ENCODE measurements at regions not wholly inside any gene's neighbourhood (a gene's known extent, or its start where the extent isn't known, plus 50 kb on each side); places are given as distances from the start of the nearest gene placed in this dataset.

GRCh38 chr5:176716320-176716719, 69.0 kb downstream of the TSPAN17 start:
- in situ Hi-C loops (cut with HindIII; ENCODE audit: low pct_unique_long_range_greater_than_20kb, low sequenced_read_pairs) = no loop called here
- BruUV-seq (replicated peaks) = no TSS peak
- Histone ChIP-seq H3K36me3 (ENCODE audit: control insufficient read depth, insufficient read depth, low read length) (no peaks in the 10 kb centered on the region), H3K4me3 (ENCODE audit: low read depth in 2 of 2, low read length in 2 of 2) (no peak overlapping the region), H3K27ac (ENCODE audit: low read length) (no peak overlapping the region), H3K27me3 (ENCODE audit: control insufficient read depth, insufficient read depth, low read length) (peaks cover 4% of the 10 kb centered on the region; the same call in 1 of the 2 replicates), H3K9me3 (ENCODE audit: control insufficient read depth, insufficient read depth, low read depth, low read length) (no peaks in the 10 kb centered on the region), H3K4me1 (ENCODE audit: control insufficient read depth, insufficient read depth, low read length) (no peaks in the 10 kb centered on the region)
- CTCF ChIA-PET = no interaction called here
- intact Hi-C loops (cut with micrococcal nuclease; ENCODE audit: unreplicated experiment) = no loop called here
- no peak for DNase-seq (ENCODE audit: low read depth, low spot score)
- TF ChIP-seq TCF7L2 (IDR thresholded peaks at IDR 0.05; ENCODE audit: low read depth, low read length) = no peak
- POLR2A ChIA-PET = no interaction called here
- ATAC-seq = no peak

GRCh38 chr5:176719113-176719739, 71.9 kb downstream of the TSPAN17 start:
- Histone ChIP-seq H3K27ac (ENCODE audit: low read length) (no peak overlapping the region), H3K36me3 (ENCODE audit: control insufficient read depth, insufficient read depth, low read length) (no peaks in the 10 kb centered on the region), H3K4me3 (ENCODE audit: low read depth in 2 of 2, low read length in 2 of 2) (no peak overlapping the region), H3K27me3 (ENCODE audit: control insufficient read depth, insufficient read depth, low read length) (peaks cover 4% of the 10 kb centered on the region; the same call in 1 of the 2 replicates), H3K9me3 (ENCODE audit: control insufficient read depth, insufficient read depth, low read depth, low read length) (no peaks in the 10 kb centered on the region), H3K4me1 (ENCODE audit: control insufficient read depth, insufficient read depth, low read length) (no peaks in the 10 kb centered on the region)
- ATAC-seq (no peak), DNase-seq (ENCODE audit: low read depth, low spot score) (no peak)
- no TSS peak for BruUV-seq (replicated peaks)
- in situ Hi-C loops (cut with HindIII; ENCODE audit: low pct_unique_long_range_greater_than_20kb, low sequenced_read_pairs) = no loop called here
- CTCF ChIA-PET = no interaction called here
- TF ChIP-seq POLR2AphosphoS5 (IDR thresholded peaks at IDR 0.05; ENCODE audit: low read depth, low read length) (no peak), TCF7L2 (IDR thresholded peaks at IDR 0.05; ENCODE audit: low read depth, low read length) (no peak), SIN3A (IDR thresholded peaks at IDR 0.05; ENCODE audit: borderline replicate concordance, insufficient read depth, low read depth, low read length) (no peak), REST (IDR thresholded peaks at IDR 0.05; ENCODE audit: insufficient read depth in 1 of 2, low read depth in 2 of 2, low read length in 1 of 2) (no peak), CTCF (IDR thresholded peaks at IDR 0.05) (no peak)
- intact Hi-C loops (cut with micrococcal nuclease; ENCODE audit: unreplicated experiment) = no loop called here
- POLR2A ChIA-PET = interaction anchor here (0.6 kb wide), 1 partner anchor 258 kb away, joined by 6 read pairs; no protein-coding TSS in a partner anchor

DNA sequence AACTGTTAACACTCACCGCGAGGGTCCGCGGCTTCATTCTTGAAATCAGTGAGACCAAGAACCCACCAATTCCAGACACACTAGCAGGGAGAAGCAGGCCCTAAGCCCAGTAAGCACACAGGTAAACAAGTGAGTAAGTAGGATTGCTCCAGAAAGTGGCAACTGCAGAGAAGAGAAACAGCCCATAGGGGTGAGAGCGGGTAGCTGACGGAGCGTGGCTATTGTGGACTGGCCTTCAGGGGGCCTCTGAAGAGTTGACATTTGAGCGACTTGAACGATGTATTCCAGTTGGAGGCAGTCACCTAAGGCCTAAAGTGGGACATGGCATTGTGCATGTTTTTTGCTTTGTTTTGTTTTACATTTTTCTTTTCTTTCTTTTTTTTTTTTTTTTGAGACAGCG, 74.2 kb downstream of the TSPAN17 start:
- no peak overlapping the region for H3K4me3 ChIP-seq (ENCODE audit: low read depth in 2 of 2, low read length in 2 of 2)
- ChIA-PET POLR2A (no interaction called here), CTCF (interaction anchor here (1.4 kb wide), 1 partner anchor 61 kb away, joined by 3 read pairs; no protein-coding TSS in a partner anchor)
- no peak for ATAC-seq
- in situ Hi-C loops (cut with HindIII; ENCODE audit: low pct_unique_long_range_greater_than_20kb, low sequenced_read_pairs) = no loop called here
- intact Hi-C loops (cut with micrococcal nuclease; ENCODE audit: unreplicated experiment) = no loop called here
- H3K9me3 ChIP-seq (ENCODE audit: control insufficient read depth, insufficient read depth, low read depth, low read length) = no peaks in the 10 kb centered on the region
- TF ChIP-seq SIN3A (IDR thresholded peaks at IDR 0.05; ENCODE audit: borderline replicate concordance, insufficient read depth, low read depth, low read length) = no peak
- TF ChIP-seq REST (IDR thresholded peaks at IDR 0.05; ENCODE audit: insufficient read depth in 1 of 2, low read depth in 2 of 2, low read length in 1 of 2) = no peak
- no peak for TF ChIP-seq POLR2AphosphoS5 (IDR thresholded peaks at IDR 0.05; ENCODE audit: low read depth, low read length)
- TF ChIP-seq TCF7L2 (IDR thresholded peaks at IDR 0.05; ENCODE audit: low read depth, low read length) = no peak
- TF ChIP-seq CTCF (IDR thresholded peaks at IDR 0.05) = no peak
- H3K36me3 ChIP-seq (ENCODE audit: control insufficient read depth, insufficient read depth, low read length) = no peaks in the 10 kb centered on the region
- no peaks in the 10 kb centered on the region for H3K4me1 ChIP-seq (ENCODE audit: control insufficient read depth, insufficient read depth, low read length)
- H3K27ac ChIP-seq (ENCODE audit: low read length) = no peak overlapping the region
- DNase-seq (ENCODE audit: low read depth, low spot score) = no peak
- no TSS peak for BruUV-seq (replicated peaks)
- H3K27me3 ChIP-seq (ENCODE audit: control insufficient read depth, insufficient read depth, low read length) = no peaks in the 10 kb centered on the region; the same call in 1 of the 2 replicates
